22Rv1 (cell line): ENCODE measurements at regions not wholly inside any gene's neighbourhood (a gene's known extent, or its start where the extent isn't known, plus 50 kb on each side); places are given as distances from the start of the nearest gene placed in this dataset.

Experiments used
- H3K27ac ChIP-seq: fragments of 450-650 bp; 2 replicates; pipeline ENCODE4 v1.5.1; 2017
- ZFX ChIP-seq: fragments of 450-650 bp; IDR thresholded peaks from 2 replicates; pipeline ENCODE4 v1.6.1; 2017; ENCODE audit warnings: antibody characterized with exemption, borderline replicate concordance
- TF ChIP-seq, protein P1 (sequence below): fragments of 450-650 bp; IDR thresholded peaks from 2 replicates; pipeline ENCODE4 v1.5.1; 2017; ENCODE audit warnings: mild to moderate bottlenecking

GRCh38 chr14:94679106-94679810 lies 67.1 kb downstream of the SERPINA3 start:
- no peak overlapping the region for H3K27ac ChIP-seq
- no peak for TF ChIP-seq ZFX
- TF ChIP-seq, protein P1, sequence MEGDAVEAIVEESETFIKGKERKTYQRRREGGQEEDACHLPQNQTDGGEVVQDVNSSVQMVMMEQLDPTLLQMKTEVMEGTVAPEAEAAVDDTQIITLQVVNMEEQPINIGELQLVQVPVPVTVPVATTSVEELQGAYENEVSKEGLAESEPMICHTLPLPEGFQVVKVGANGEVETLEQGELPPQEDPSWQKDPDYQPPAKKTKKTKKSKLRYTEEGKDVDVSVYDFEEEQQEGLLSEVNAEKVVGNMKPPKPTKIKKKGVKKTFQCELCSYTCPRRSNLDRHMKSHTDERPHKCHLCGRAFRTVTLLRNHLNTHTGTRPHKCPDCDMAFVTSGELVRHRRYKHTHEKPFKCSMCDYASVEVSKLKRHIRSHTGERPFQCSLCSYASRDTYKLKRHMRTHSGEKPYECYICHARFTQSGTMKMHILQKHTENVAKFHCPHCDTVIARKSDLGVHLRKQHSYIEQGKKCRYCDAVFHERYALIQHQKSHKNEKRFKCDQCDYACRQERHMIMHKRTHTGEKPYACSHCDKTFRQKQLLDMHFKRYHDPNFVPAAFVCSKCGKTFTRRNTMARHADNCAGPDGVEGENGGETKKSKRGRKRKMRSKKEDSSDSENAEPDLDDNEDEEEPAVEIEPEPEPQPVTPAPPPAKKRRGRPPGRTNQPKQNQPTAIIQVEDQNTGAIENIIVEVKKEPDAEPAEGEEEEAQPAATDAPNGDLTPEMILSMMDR, result no peak

GRCh38 chr14:94677747-94678146 lies 65.6 kb downstream of the SERPINA3 start:
- TF ChIP-seq, protein P1, result no peak
- no peak for TF ChIP-seq ZFX
- no peak overlapping the region for H3K27ac ChIP-seq

DNA sequence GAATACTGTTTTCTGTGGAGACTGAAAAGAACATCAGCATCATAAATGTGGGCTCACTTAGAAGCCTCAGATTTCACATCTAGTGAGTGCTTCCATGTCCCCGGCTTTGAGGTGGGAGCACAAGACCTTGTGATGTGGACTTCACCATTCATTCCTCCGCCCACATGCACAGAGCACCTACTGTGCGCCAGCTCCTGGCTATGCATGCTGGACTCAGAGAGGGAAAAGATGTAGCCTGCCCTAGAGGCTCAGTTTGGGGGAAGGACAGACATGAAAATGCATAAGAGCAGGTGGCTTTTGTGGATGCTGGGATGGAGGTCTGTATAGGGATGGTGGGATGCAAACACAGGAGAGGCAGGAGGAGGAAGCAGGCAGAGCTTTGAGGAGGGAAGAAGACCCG lies 65.0 kb downstream of the SERPINA3 start:
- TF ChIP-seq, protein P1, result no peak
- TF ChIP-seq ZFX, result no peak

DNA sequence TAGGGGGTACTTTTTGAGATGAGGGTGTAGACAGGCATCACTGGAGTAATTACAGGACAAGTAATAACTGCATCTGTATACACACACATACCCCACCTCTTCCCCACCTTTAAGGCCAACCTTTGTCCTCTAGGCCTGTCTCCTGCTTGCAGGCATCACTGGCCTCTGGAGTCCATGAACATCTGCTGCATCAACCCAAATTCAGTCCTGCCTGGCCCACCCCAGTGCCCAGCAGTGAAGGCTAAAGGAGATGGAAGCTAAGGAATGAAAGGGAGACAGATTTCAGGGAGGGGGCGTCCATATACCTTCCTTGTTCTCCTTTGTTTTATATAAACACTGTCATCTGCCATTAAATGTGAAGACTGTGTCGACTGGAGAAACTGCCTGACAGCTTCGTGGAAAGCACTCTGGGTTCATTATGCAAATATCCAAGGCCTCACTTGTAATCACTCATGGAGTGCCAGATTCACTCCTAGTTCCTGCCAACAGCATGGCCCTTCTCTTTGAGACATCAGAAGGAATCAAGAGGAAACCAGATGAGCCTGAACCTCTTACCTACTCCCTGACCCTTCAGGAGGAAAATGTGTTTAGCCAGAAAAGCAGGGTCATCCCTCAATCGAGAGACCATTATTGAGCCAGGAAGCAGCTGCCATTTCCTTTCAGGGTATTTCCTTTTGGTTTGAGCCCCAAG lies 64.4 kb downstream of the SERPINA3 start:
- TF ChIP-seq ZFX, result no peak
- TF ChIP-seq, protein P1, result no peak
- H3K27ac ChIP-seq, result no peak overlapping the region

More for the DNA sequence above, 65.0 kb downstream of the SERPINA3 start:
- no peak overlapping the region for H3K27ac ChIP-seq

GRCh38 chr14:94675036-94675435 lies 62.8 kb downstream of the SERPINA3 start:
- no peak overlapping the region for H3K27ac ChIP-seq
- no peak for TF ChIP-seq ZFX
- TF ChIP-seq, protein P1, result no peak

DNA sequence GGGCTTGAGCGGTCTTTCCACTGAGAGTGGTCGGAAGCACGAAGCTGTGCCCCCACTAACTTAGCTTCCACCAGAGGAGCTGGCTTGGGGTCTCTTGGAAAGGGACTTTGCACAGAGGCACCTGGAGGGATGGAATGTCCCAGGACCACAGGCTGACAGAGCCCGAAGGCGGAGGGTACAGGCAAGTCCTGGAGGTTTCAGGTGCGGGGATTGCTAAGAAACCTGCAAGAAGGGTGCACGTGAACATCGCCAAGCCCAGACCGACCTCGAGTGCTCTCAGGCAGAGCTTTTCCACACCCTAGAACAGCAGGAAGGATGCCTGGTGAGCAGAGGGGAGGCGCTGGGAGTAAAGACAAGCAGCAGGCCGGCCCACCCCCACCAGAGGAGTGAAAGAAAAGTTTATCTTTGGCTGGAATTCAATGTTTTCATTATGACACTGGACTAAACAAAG lies 61.6 kb downstream of the SERPINA3 start:
- H3K27ac ChIP-seq, result no peak overlapping the region
- TF ChIP-seq ZFX, result no peak
- TF ChIP-seq, protein P1, result no peak
